ENCODE measurements at regions not wholly inside any gene's neighbourhood (a gene's known extent, or its start where the extent isn't known, plus 50 kb on each side); places are given as distances from the start of the nearest gene placed in this dataset.
"Not testable (repeated sequence)": the region's sequence is repeated elsewhere in the genome, so short reads cannot be mapped to it uniquely, and the experiment has no call there.

DNA sequence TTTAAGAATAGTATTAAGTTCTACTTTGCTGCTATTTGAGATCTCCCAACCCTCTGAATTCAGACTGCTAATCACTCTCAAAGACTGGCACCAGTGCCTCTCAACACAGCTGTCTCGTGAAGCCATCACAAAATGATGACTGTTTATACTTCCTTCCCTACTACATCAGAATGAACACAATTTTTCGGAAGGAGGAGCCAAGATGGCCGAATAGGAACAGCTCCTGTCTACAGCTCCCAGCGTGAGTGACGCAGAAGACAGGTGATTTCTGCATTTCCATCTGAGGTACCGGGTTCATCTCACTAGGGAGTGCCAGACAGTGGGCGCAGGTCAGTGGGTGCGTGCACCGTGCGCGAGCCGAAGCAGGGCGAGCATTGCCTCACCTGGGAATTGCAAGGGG lies 314.4 kb downstream of the PAX3 start:
- TF ChIP-seq, protein P1, sequence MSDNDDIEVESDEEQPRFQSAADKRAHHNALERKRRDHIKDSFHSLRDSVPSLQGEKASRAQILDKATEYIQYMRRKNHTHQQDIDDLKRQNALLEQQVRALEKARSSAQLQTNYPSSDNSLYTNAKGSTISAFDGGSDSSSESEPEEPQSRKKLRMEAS (IDR thresholded peaks at IDR 0.05), result not testable (repeated sequence)
- TF ChIP-seq, protein P2, sequence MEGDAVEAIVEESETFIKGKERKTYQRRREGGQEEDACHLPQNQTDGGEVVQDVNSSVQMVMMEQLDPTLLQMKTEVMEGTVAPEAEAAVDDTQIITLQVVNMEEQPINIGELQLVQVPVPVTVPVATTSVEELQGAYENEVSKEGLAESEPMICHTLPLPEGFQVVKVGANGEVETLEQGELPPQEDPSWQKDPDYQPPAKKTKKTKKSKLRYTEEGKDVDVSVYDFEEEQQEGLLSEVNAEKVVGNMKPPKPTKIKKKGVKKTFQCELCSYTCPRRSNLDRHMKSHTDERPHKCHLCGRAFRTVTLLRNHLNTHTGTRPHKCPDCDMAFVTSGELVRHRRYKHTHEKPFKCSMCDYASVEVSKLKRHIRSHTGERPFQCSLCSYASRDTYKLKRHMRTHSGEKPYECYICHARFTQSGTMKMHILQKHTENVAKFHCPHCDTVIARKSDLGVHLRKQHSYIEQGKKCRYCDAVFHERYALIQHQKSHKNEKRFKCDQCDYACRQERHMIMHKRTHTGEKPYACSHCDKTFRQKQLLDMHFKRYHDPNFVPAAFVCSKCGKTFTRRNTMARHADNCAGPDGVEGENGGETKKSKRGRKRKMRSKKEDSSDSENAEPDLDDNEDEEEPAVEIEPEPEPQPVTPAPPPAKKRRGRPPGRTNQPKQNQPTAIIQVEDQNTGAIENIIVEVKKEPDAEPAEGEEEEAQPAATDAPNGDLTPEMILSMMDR (IDR thresholded peaks at IDR 0.05; ENCODE audit: control extremely low read depth in 1 of 3, insufficient read depth in 1 of 3, low read depth in 1 of 3, low read length in 3 of 3), result not testable (repeated sequence)
- TF ChIP-seq CEBPB (IDR thresholded peaks at IDR 0.05; ENCODE audit: low read depth, low read length); CHD1 (IDR thresholded peaks at IDR 0.05; ENCODE audit: low read depth, low read length); EP300 (IDR thresholded peaks at IDR 0.05; ENCODE audit: borderline replicate concordance in 1 of 2, low read depth in 2 of 2, low read length in 2 of 2); BCL11A (IDR thresholded peaks at IDR 0.05; ENCODE audit: low read depth in 2 of 2, low read length in 2 of 2); MAFK (IDR thresholded peaks at IDR 0.05; ENCODE audit: low read depth, low read length); TAF1 (IDR thresholded peaks at IDR 0.05; ENCODE audit: low read depth, low read length); SIRT6 (IDR thresholded peaks at IDR 0.05; ENCODE audit: low read length); POLR2A (IDR thresholded peaks at IDR 0.05; ENCODE audit: control extremely low read depth in 1 of 2, low read depth in 2 of 2, low read length in 2 of 2): not testable (repeated sequence)

Measured in H1 (cell line).